GM21528 (cell line): ENCODE measurements at regions not wholly inside any gene's neighbourhood (a gene's known extent, or its start where the extent isn't known, plus 50 kb on each side); places are given as distances from the start of the nearest gene placed in this dataset.
"Not testable (repeated sequence)": the region's sequence is repeated elsewhere in the genome, so short reads cannot be mapped to it uniquely, and the experiment has no call there.

Experiments used
- ATAC-seq: cut with Tn5 transposase; IDR thresholded peaks from one replicate; pipeline ENCODE4 v1.9.1; 2021; ENCODE audit warnings: mild to moderate bottlenecking, moderate library complexity; ENCODE audit not compliant: unreplicated experiment, low FRiP score

DNA sequence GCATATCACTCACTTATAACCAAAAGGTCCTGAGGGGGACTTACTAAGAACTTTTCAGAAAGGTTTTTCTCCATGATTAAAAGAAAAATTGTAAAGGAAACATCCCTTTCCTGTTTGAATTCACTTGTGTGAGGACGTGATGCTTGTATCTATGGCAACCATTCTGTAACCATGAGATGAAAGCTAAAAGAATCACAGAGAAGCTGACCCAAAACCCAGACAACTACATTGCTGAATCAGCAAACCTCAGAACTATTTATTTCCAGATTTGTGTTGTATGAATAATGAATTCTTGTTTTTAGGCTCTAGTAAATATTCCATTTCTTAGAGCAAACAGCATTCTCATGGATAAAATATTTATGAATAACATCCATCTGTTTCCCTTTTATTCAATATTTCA lies 91.2 kb downstream of the RCHY1 start:
- ATAC-seq = no peak

DNA sequence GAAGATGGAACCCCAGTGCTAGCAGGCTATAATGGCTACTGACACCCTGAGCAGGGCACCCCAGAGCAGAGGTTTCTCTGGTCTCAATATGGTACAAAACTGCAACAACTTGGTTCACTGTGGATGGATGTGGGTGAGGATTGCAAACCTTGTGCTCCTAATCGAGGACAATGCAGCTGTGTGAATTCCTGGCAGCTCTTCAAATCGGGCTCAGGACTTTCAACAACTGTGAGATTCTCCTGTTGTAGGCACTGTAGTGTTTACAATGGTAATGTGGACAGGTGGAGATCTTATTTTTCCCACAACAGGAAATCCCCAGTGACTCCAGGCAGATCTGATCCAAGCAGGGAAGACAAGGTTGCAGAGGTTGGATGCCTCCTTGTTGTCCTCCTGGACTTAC lies 101.5 kb downstream of the RCHY1 start:
- no peak for ATAC-seq

DNA sequence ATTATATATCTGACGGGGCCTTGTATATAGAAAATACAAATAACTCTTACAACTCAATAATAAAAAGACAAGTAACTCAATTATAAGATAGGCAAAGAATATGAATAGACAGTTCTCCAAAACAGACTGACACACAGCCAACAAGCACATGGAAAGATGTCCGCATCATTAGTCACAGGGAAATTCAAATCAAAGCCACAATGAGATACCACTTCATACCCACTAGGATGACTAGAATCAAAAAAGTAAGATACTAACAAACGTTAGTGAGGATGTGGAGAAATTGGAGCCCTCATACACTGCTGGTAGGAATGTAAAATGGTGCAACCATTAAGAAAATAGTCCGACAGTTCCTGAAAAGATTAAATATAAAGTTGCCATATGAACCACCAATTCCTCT lies 115.7 kb downstream of the RCHY1 start:
- ATAC-seq = no peak

DNA sequence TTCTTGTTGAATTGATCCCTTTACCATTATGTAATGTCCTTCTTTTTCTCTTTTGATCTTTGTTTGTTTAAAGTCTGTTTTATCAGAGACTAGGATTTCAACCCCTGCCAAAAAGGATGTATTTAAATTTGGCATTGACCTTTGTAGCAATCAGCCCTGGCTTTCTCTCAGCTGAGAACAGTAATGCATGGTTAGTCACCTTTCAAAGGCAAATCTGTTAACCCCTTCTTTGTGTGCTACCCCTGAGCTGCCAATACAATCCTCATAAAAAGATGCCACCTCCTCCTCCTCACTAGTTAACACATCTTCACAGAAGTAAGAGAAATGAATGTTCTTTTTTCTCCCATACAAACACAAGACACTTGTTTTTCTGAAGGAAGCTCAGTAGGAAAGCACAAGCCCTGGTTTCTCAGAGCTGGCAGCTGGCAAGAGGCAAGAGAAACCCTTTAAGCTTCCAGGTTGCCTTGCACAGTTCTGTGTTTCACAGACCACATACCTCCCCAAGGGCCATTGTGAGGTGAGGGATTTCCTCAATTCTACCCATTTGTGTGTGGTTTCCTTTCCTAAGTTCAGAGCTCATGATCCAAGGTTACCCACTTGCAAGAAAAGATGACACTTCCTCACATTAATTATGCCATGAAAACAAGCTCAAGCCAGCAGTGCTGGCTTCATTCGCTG lies 122.6 kb downstream of the RCHY1 start:
- ATAC-seq = no peak

DNA sequence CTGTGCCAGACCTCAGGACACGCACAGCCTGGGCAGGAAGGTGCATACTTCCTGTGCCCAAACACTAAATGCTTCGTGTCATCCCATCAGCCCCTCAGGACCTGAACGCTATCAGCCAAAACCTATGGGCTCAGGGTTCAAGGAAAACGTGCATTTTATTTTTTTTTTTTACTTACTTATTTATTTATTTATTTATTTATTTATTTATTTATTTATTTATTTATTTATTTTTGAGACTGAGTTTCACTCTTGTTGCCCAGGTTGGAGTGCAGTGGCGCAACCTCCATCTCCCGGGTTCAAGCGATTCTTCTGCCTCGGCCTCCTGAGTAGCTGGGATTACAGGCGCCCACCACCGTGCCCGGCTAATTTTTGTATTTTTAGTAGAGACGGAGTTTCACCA lies 127.8 kb downstream of the RCHY1 start:
- not testable (repeated sequence) for ATAC-seq

DNA sequence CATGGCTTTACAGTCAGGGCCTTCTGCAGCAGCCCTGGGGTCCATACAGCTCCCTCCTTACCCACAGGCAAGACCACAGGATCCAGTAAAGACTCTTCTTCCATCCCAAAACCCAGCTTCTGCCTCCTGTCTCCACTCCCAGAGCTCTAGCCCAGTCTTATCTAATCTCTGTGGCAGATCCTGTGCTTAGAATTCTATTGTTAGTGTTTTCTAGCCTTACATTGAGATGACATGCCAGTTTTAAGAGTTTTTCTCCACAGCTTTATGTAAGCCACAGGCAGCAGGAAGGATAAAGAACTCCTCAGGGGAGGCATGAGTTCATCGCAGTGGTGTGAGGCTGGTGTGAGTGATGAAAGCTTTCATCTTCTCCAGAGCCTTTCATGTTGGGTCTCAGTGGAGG lies 129.1 kb downstream of the RCHY1 start:
- ATAC-seq = no peak

DNA sequence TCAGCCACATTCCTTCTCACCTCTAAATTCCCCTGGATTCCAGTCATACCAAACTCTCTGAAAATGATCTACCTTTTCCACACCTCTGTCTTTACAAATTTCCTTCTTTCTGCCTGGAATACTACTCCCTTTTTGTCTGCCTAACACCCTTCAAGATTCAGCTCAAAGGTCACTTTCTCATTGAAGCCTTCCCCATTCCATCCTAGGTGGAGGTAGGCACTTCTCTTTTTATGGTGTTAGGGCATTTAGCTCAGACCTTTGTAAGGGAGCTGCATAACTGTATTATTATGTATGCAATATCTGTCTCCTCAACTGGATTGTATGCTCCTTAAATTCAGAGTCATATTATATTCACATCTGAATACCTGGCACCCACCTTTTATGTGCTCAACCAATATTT lies 137.7 kb downstream of the RCHY1 start:
- no peak for ATAC-seq

DNA sequence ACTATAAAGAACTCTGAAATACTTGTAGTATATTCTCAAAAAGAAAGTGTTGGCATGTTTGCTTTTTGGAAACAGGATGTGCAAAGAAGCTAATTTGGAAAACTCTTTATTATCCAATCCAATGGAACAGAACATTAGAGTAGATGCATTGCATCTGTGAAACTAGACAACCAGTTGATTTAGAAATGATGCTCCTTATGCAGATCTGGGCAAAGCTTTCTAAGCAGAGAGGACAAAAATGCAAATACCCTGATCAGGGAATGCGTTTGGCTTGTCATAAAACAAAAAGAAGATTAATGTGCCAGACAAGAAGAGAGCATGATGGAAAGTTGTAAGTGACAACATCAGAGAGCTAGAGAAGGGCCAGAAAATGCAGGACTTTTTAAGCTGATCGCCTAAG lies 142.3 kb downstream of the RCHY1 start:
- ATAC-seq = no peak

DNA sequence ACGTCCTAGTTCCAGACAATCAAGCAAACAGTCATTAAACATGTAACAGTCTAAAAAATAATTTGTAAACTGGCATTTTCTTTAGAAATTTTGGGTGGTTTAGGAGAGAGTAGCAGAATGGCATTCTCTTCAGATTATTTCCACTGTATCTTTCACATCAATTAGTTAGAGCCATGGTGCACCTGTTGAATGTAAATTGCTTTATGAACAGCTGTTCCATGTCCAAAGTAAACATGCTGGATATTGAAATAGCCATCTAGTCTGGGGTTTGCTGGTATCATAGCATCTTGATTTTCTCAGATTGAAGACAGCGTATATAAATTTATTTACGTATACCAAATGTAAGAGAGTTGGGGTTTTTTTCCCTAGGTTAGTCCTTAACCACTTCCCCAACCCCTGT lies 143.6 kb downstream of the RCHY1 start:
- no peak for ATAC-seq

DNA sequence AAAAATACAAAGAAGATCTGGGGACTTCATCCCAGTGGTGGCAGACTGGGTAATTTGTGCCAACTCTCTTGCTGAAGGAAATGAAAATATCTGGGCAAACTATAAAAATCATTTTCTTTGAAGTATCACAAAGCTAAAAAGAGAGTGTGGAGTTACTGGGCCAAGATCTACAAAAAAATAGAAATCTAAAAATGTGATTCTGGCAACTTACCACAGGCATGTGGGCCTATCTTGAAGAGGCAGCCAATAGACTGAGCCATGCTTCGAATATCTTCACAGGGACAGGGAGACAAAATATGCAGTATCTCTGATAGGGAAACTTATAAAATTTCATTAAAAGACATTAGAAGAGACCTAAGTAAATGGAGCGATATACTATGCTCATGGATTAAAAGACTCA lies 168.8 kb downstream of the RCHY1 start:
- ATAC-seq = no peak

DNA sequence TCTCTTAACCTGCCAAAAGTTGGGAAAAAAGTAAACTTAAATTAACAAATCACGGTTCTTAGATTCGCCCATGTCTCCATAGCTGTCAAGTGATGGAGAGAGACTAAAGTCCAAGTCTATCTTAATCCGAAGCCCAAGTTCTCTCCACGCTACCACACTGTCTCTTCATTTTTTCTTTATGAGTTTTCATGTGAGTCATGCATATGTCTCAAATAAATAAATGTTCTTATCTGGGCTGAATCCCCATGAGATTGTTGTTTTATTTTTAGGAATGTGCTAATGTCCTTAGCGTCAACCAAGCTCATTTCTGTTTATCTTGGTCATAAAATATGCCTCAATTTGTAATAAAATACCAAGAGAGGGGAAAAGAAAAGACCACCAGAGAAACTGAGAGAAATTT lies 169.3 kb downstream of the RCHY1 start:
- no peak for ATAC-seq

DNA sequence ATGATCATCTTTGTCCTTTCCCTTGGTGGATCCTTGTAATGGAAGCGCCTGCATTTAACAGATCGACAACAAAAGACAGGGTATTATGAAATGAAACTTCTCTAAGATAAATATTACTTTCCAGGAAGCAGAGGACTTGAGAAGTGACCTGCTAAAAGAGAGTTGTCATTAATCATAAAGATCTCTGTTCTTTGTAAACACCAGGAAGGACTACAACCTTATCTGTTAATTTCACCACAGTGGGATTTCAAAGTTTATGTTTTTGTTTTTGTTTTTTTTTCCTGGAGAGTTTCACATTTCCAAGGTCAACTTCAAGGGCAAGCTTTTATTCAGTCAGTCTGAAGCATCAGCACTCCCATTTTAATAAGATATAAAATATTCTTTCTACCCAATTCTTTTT lies 170.9 kb downstream of the RCHY1 start:
- no peak for ATAC-seq

DNA sequence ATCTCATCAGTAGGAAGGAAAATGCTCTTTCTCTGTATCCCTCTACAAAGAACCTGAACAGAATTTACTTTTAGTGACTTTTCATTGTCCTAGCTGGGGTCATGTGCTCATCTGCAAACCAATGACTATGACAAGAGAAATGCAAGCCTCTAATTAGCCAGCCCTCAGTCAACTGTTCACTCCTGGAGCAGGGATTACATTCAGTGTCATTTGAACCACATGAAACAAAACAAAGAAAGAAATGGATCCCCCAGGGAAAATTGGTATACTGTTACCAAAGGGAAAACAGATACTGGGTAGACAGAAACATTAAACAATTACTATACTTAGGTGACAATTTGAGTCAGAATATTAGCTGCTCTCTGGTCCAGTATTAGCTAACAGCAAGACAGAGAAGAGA lies 173.6 kb downstream of the RCHY1 start:
- ATAC-seq = no peak

DNA sequence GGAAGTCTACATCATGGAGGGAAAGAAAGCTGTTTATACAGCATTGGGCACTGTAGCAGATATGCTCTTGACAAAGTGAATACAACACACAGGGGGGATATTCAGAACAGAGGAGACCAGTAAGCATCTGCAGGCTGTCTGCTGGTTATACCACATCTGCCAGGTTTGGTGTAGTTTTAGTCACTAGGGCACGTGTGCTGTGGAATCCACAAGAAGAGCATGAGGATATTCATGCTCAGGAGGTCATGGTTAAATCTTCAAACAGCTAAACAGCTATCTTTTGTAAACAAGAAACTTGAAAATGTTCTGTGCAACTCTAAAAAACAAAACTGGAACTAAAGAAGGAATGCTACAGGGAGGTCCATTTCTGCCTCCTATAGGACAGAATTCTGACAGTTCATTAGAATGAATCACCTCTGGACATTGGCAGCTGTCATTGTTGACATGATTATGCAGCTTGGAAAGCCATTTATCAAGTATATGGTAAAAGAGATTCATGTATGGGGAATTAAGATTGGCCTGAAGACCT lies 175.8 kb downstream of the RCHY1 start:
- no peak for ATAC-seq

DNA sequence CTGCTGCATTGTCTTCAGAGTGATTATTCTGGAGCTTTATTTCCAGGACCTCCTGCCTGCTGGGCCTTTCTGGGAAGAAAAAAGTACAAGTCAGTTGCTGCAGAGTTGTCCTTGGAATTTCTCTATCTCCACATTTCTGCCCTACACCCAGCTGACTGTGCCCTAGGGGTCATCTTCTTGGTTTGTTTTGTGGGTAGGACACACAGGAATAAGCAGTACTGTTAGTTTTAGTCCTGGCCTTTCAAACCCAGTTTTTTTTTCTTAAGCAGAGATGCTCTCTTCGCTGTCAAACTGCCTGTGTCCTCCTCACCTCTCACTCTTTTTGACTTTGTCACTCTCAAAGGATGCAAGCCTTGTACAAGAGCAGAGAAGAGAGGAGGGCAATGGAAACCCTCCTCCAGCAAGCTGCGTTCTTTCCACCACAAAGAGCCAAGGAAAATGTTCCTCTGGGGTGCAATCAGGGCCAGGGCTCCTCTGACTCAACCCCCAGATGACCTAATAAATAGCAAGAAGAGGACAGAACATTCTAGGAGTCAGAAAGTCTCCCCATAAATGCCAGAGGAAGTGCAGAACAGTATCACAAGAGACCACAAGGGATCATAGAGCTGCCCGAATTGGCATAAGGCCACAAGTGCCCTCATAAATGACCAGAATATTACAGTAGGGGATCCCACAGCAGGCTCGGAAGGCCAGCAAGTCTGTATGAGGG lies 186.2 kb downstream of the RCHY1 start:
- ATAC-seq = no peak

DNA sequence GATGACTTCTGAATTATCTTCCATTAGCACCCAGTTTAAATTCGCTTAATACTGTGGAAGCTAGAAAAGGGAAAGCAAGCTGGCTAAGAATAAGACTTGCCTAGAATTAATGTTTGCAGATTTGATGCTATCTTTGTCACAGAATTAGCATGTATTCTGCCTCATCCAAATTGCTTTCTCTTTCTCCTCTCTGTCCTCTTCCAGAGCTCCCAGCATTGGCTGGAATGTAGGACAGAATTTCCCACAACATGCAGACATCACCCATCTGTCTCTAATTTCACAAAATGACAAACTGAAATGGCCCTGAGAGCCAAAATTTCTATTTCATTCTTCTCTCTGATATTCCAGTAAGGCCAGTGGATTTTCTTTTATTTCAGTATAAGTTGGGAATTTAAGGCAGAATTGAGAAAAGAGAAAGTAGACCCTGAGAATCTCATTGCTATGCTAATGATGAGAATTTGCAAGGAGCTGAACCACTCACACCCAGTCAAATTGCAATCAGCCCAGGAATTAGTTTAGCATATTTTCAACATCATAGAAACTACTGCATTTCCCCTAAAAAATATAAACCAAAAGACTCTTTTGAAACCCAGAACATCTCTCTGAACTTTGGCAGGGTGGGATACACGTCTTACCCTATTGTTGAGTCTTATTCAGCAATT lies 188.8 kb downstream of the RCHY1 start:
- ATAC-seq = no peak

DNA sequence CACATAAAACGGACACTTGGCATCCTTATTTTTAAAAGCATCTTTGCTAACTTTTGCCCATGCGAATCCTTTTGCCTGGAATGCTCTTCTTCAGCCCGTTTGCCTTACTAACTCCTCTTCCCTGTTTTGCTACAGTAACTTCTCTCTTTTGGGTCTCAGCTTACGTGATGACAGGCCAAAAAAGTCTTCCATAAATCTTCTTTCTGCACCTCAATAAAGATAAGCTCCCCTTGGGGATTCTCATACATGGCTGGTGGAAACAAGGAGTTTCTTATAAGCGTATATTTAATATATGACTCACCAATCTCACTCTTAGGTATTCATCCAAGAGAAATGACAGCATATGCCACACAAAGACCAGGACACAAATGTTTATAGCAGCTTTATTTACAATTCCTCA lies 192.7 kb downstream of the RCHY1 start:
- ATAC-seq = no peak

DNA sequence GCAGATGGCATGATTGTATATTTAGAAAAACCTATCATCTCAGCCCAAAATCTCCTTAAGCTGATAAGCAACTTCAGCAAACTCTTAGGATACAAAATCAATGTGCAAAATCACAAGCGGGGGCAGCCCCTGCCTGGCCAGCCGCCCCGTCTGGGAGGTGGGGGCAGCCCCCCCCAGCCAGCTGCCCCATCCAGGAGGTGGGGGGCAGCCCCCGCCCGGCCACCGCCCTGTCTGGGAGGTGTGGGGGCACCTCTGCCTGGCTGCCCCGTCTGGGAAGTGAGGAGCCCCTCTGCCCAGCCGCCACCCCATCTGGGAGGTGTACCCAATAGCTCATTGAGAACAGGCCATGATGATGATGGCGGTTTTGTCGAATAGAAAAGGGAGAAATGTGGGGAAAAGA lies 196.6 kb downstream of the RCHY1 start:
- not testable (repeated sequence) for ATAC-seq

DNA sequence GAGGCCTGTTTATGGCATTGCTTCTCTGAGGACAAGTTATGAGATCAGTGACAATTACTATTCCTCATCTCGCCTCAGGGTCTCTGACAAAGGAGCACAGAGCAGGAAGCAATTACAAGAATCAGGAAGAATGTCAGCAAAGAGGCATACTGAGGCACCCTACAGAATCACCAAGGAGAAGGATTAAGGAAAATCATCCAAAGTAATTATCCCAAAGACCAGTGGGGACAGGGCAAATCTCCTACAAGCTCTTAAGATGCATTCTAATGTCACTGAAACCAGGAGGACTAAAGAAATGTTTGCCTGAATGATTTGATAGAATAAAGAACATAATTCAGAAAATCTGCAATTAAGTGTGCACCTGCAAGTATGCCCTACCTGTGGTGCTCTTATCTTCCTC lies 206.2 kb downstream of the RCHY1 start:
- no peak for ATAC-seq

DNA sequence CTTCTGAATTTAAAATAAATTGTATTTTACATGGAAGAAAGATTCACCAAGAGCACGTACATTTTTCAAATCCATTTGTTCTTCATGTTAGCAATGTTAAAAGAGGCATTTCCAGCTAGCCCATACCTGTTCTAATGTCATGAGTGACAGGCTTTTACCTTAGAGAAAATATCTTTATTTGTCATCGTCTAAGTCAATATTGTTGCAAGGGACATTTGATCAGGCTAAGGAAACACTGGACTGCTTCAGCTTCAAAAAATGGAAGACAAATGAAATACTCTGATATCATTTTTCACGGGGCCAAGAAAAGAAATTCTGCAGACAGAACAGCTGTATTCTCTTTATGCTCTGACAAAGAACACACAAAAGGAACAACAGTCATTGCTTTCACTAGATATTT lies 207.7 kb downstream of the RCHY1 start:
- ATAC-seq = no peak

DNA sequence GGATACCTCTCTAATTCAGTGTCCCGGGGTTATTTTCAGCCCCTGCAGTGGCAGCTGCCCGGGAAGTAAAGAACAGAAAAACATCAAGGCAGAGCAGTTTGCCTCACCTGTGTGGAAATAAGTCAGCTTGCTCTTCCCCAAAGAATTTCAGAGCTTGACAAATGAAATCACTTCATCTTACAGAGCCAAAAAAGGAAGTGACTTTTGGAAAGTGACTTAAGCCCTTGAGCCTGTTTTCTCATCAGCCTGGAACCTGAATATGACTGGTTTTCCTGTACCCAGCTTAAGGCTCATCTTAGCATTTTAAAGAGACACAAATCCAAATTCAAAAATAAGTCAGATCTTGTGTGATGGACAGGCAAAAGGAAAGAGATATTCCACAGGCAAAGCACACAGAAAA lies 211.6 kb downstream of the RCHY1 start:
- no peak for ATAC-seq
